GM23338 (cell line): ENCODE measurements at regions not wholly inside any gene's neighbourhood (a gene's known extent, or its start where the extent isn't known, plus 50 kb on each side); places are given as distances from the start of the nearest gene placed in this dataset.

Experiments used
- ATAC-seq: fragments of 200-7000 bp; cut with Tn5 transposase; 3 replicates; pipeline ENCODE4 v1.9.1; 2020
- DNase-seq: peaks from one replicate; pipeline ENCODE4 v3.0.0-alpha.2; 2015; ENCODE audit warnings: low spot score
- H2AFZ ChIP-seq: fragments of 200-600 bp; sonication (generic); 2 replicates; pipeline ENCODE4 v1.8.0; 2016; ENCODE audit warnings: antibody characterized with exemption, mild to moderate bottlenecking, moderate library complexity
- H3F3A ChIP-seq: fragments of 200-600 bp; sonication (generic); replicated peaks from 2 replicates; pipeline ENCODE4 v1.8.0; 2017; ENCODE audit warnings: antibody characterized with exemption, mixed run types, low read depth
- H3K27ac ChIP-seq: fragments of 200-600 bp; sonication (generic); 2 replicates; pipeline ENCODE4 v1.6.1; 2016; ENCODE audit warnings: low read depth
- H3K27me3 ChIP-seq: fragments of 200-600 bp; sonication (generic); 2 replicates; pipeline ENCODE4 v1.8.0; 2016; ENCODE audit warnings: mild to moderate bottlenecking, mixed run types, moderate library complexity; ENCODE audit not compliant: insufficient read depth
- H3K36me3 ChIP-seq: fragments of 200-600 bp; sonication (generic); 2 replicates; pipeline ENCODE4 v1.8.0; 2016; ENCODE audit warnings: mild to moderate bottlenecking; ENCODE audit not compliant: insufficient read depth
- H3K4me1 ChIP-seq: fragments of 200-600 bp; sonication (generic); 2 replicates; pipeline ENCODE4 v1.8.0; 2016; ENCODE audit warnings: mild to moderate bottlenecking, moderate library complexity; ENCODE audit not compliant: insufficient read depth
- H3K4me2 ChIP-seq: fragments of 200-600 bp; sonication (generic); 2 replicates; pipeline ENCODE4 v1.7.1; 2017; ENCODE audit warnings: mixed run types
- H3K4me3 ChIP-seq: fragments of 200-600 bp; sonication (generic); 2 replicates; pipeline ENCODE4 v1.6.1; 2016; ENCODE audit warnings: mixed run types
- H3K79me2 ChIP-seq: fragments of 200-600 bp; sonication (generic); replicated peaks from 2 replicates; pipeline ENCODE4 v1.8.0; 2017; ENCODE audit warnings: mild to moderate bottlenecking; ENCODE audit not compliant: insufficient read depth
- H3K9me2 ChIP-seq: fragments of 200-600 bp; sonication (generic); 2 replicates; pipeline ENCODE4 v1.8.0; 2017; ENCODE audit not compliant: insufficient read depth
- H4K20me1 ChIP-seq: fragments of 200-600 bp; sonication (generic); replicated peaks from 2 replicates; pipeline ENCODE4 v1.8.0; 2017; ENCODE audit warnings: mild to moderate bottlenecking; ENCODE audit not compliant: insufficient read depth
- H3K27ac Mint-ChIP-seq: 2 replicates; pipeline ENCODE4 v1.8.0; 2020; ENCODE audit warnings: inconsistent platforms, mild to moderate bottlenecking, moderate library complexity, mixed read lengths
- H3K27me3 Mint-ChIP-seq: 3 replicates; pipeline ENCODE4 v1.8.0; 2022; ENCODE audit warnings: low read depth, mild to moderate bottlenecking, moderate library complexity, mixed read lengths, inconsistent platforms; ENCODE audit not compliant: insufficient read depth, poor library complexity
- H3K36me3 Mint-ChIP-seq: 3 replicates; pipeline ENCODE4 v1.8.0; 2021; ENCODE audit warnings: low read depth, mild to moderate bottlenecking, inconsistent platforms, moderate library complexity, mixed read lengths
- H3K4me1 Mint-ChIP-seq: 3 replicates; pipeline ENCODE4 v1.8.0; 2020; ENCODE audit warnings: mild to moderate bottlenecking, inconsistent platforms, mixed read lengths
- H3K4me3 Mint-ChIP-seq: 3 replicates; pipeline ENCODE4 v1.8.0; 2021; ENCODE audit warnings: moderate library complexity, mild to moderate bottlenecking, inconsistent platforms, mixed read lengths
- H3K9me3 Mint-ChIP-seq: 3 replicates; pipeline ENCODE4 v1.8.0; 2020; ENCODE audit warnings: moderate library complexity, mild to moderate bottlenecking, inconsistent platforms, mixed read lengths
- CREB1 ChIP-seq: fragments of 250-450 bp; sonication (Bioruptor Pico); IDR thresholded peaks from 2 replicates; pipeline ENCODE4 v1.5.0; 2020; ENCODE audit warnings: low read depth, mild to moderate bottlenecking, moderate library complexity
- CTCF ChIP-seq, 2 experiments: fragments of 200-600 bp in 1 of 2; sonication (generic) in 1 of 2; conservative IDR thresholded peaks; 2 replicates each; pipeline versions ENCODE4 v1.5.1 to v1.6.1; 2016 to 2017; ENCODE audit warnings: antibody characterized with exemption in 2 of 2, low read depth in 2 of 2, mild to moderate bottlenecking in 2 of 2, moderate library complexity in 1 of 2
- ETS1 ChIP-seq: IDR thresholded peaks from 2 replicates; pipeline ENCODE4 v1.6.1; 2016; ENCODE audit warnings: antibody characterized with exemption
- EZH2 ChIP-seq: fragments of 200-600 bp; sonication (generic); IDR thresholded peaks from one replicate; pipeline ENCODE4 v1.8.0; 2017; ENCODE audit warnings: antibody characterized with exemption, mild to moderate bottlenecking, low read depth; ENCODE audit not compliant: unreplicated experiment
- EZH2phosphoT487 ChIP-seq: fragments of 200-600 bp; sonication (generic); IDR thresholded peaks from one replicate; pipeline ENCODE4 v1.8.1; 2018; ENCODE audit warnings: antibody characterized with exemption; ENCODE audit not compliant: unreplicated experiment
- NANOG ChIP-seq: IDR thresholded peaks from 2 replicates; pipeline ENCODE4 v1.6.1; 2016; ENCODE audit warnings: antibody characterized with exemption, borderline replicate concordance
- POLR2AphosphoS5 ChIP-seq: IDR thresholded peaks from 2 replicates; pipeline ENCODE4 v1.6.1; 2016; ENCODE audit warnings: antibody characterized with exemption, low read depth
- REST ChIP-seq: IDR thresholded peaks from one replicate; pipeline ENCODE4 v1.6.1; 2018; ENCODE audit warnings: antibody characterized with exemption; ENCODE audit not compliant: unreplicated experiment
- ZNF331 ChIP-seq: fragments of 250-450 bp; sonication (Bioruptor Pico); IDR thresholded peaks from 2 replicates; pipeline ENCODE4 v1.5.0; 2020; ENCODE audit warnings: low read depth, mild to moderate bottlenecking, moderate library complexity
- ZNF462 ChIP-seq: fragments of 250-450 bp; sonication (Bioruptor Pico); IDR thresholded peaks from 2 replicates; pipeline ENCODE4 v1.5.0; 2020; ENCODE audit warnings: mild to moderate bottlenecking, moderate library complexity

- no peak overlapping the region for H3K4me3 Mint-ChIP-seq
- no peaks in the 10 kb centered on the region for H3K36me3 ChIP-seq
- H3K9me2 ChIP-seq, result 0 out of 2 replicates have a peak, but pooled peaks cover 4% of the 10 kb centered on the region
These were observed 50.3 kb upstream of the RAB27B start for GRCh38 chr18:54777989-54778388.

More at GRCh38 chr18:54777989-54778388, 50.3 kb upstream of the RAB27B start:
- no peak for ATAC-seq
- H4K20me1 ChIP-seq, result no peaks in the 10 kb centered on the region
- no peak for DNase-seq
- Mint-ChIP-seq H3K4me1 (no peaks in the 10 kb centered on the region), H3K36me3 (no peaks in the 10 kb centered on the region), H3K27ac (no peak overlapping the region), H3K27me3 (no peaks in the 10 kb centered on the region), H3K9me3 (no peaks in the 10 kb centered on the region)
- H3K27me3 ChIP-seq, result no peaks in the 10 kb centered on the region
- no peaks in the 10 kb centered on the region for H3F3A ChIP-seq
- H2AFZ ChIP-seq, result no peak overlapping the region
- H3K4me2 ChIP-seq, result no peak overlapping the region
- H3K27ac ChIP-seq, result no peak overlapping the region
- no peaks in the 10 kb centered on the region for H3K79me2 ChIP-seq
- H3K4me1 ChIP-seq, result no peaks in the 10 kb centered on the region
- no peak overlapping the region for H3K4me3 ChIP-seq
- no peak for TF ChIP-seq ZNF331 (CRISPR knock-in tag)
- TF ChIP-seq NANOG, result no peak
- TF ChIP-seq REST, result no peak
- TF ChIP-seq CTCF (conservative IDR thresholded peaks at IDR 0.05; ENCODE audit: low read depth in 2 of 2), result no peak
- no peak for TF ChIP-seq ETS1
- TF ChIP-seq CREB1 (CRISPR knock-in tag), result no peak
- TF ChIP-seq EZH2, result no peak
- TF ChIP-seq EZH2phosphoT487, result no peak
- no peak for TF ChIP-seq POLR2AphosphoS5
- TF ChIP-seq ZNF462, result no peak
